ENCODE measurements at regions not wholly inside any gene's neighbourhood (a gene's known extent, or its start where the extent isn't known, plus 50 kb on each side); places are given as distances from the start of the nearest gene placed in this dataset.

GRCh38 chr2:62347563-62348270 lies 151.8 kb downstream of the B3GNT2 start:
- H3K4me3 ChIP-seq (ENCODE audit: low read length) = no peak overlapping the region
- H4K20me1 ChIP-seq (ENCODE audit: insufficient read depth) = no peaks in the 10 kb centered on the region
- no peaks in the 10 kb centered on the region for H3K9me3 ChIP-seq (ENCODE audit: low read length)
- TF ChIP-seq RAD21 (conservative IDR thresholded peaks at IDR 0.05) = no peak
- no peak for TF ChIP-seq SMC3 (conservative IDR thresholded peaks at IDR 0.05; ENCODE audit: poor library complexity)
- TF ChIP-seq MXI1 (conservative IDR thresholded peaks at IDR 0.05; ENCODE audit: poor library complexity, severe bottlenecking) = no peak
- TF ChIP-seq REST (IDR thresholded peaks at IDR 0.05; ENCODE audit: borderline replicate concordance) = no peak
- no peak for TF ChIP-seq EP300 (conservative IDR thresholded peaks at IDR 0.05; ENCODE audit: poor library complexity, severe bottlenecking)
- TF ChIP-seq TAF1 (IDR thresholded peaks at IDR 0.05; ENCODE audit: low read depth) = no peak
- no peaks in the 10 kb centered on the region for H3K9me2 ChIP-seq (ENCODE audit: insufficient read depth, low read length)
- no peaks in the 10 kb centered on the region for H3K79me2 ChIP-seq (replicated peaks; ENCODE audit: insufficient read depth, low read length)
- H3K4me2 ChIP-seq (ENCODE audit: low read length) = no peak overlapping the region
- H2AFZ ChIP-seq (ENCODE audit: low read depth, low read length) = no peak overlapping the region
- H3K36me3 ChIP-seq (ENCODE audit: insufficient read depth, low read length) = no peaks in the 10 kb centered on the region
- H3K27ac ChIP-seq (ENCODE audit: low read length) = no peak overlapping the region
- no peaks in the 10 kb centered on the region for H3K27me3 ChIP-seq (ENCODE audit: insufficient read depth, low read depth, low read length)
- H3F3A ChIP-seq (ENCODE audit: insufficient read depth, low read length, poor library complexity, severe bottlenecking) = no peaks in the 10 kb centered on the region
- H3K9ac ChIP-seq (ENCODE audit: low read length) = no peak overlapping the region

GRCh38 chr2:62344472-62344871 lies 148.6 kb downstream of the B3GNT2 start:
- no peak overlapping the region for H3K27ac ChIP-seq (ENCODE audit: low read length)
- no peaks in the 10 kb centered on the region for H3K9me2 ChIP-seq (ENCODE audit: insufficient read depth, low read length)
- H2AFZ ChIP-seq (ENCODE audit: low read depth, low read length) = no peak overlapping the region
- no peaks in the 10 kb centered on the region for H3K27me3 ChIP-seq (ENCODE audit: insufficient read depth, low read depth, low read length)
- H3K79me2 ChIP-seq (replicated peaks; ENCODE audit: insufficient read depth, low read length) = no peaks in the 10 kb centered on the region
- no peak overlapping the region for H3K4me2 ChIP-seq (ENCODE audit: low read length)
- H3K4me3 ChIP-seq (ENCODE audit: low read length) = no peak overlapping the region
- H3F3A ChIP-seq (ENCODE audit: insufficient read depth, low read length, poor library complexity, severe bottlenecking) = no peaks in the 10 kb centered on the region
- H3K36me3 ChIP-seq (ENCODE audit: insufficient read depth, low read length) = no peaks in the 10 kb centered on the region
- no peak for TF ChIP-seq CTCF (IDR thresholded peaks at IDR 0.05; ENCODE audit: poor library complexity, severe bottlenecking)
- no peak overlapping the region for H3K9ac ChIP-seq (ENCODE audit: low read length)
- no peaks in the 10 kb centered on the region for H3K9me3 ChIP-seq (ENCODE audit: low read length)
- H4K20me1 ChIP-seq (ENCODE audit: insufficient read depth) = no peaks in the 10 kb centered on the region

GRCh38 chr2:62343636-62344337 lies 147.9 kb downstream of the B3GNT2 start:
- Histone ChIP-seq H3K27ac (ENCODE audit: low read length) (no peak overlapping the region), H3K79me2 (replicated peaks; ENCODE audit: insufficient read depth, low read length) (no peaks in the 10 kb centered on the region), H4K20me1 (ENCODE audit: insufficient read depth) (no peaks in the 10 kb centered on the region), H3K4me3 (ENCODE audit: low read length) (no peak overlapping the region), H3K27me3 (ENCODE audit: insufficient read depth, low read depth, low read length) (no peaks in the 10 kb centered on the region), H3K9me2 (ENCODE audit: insufficient read depth, low read length) (no peaks in the 10 kb centered on the region), H3K9me3 (ENCODE audit: low read length) (no peaks in the 10 kb centered on the region), H3F3A (ENCODE audit: insufficient read depth, low read length, poor library complexity, severe bottlenecking) (no peaks in the 10 kb centered on the region), H2AFZ (ENCODE audit: low read depth, low read length) (no peak overlapping the region), H3K9ac (ENCODE audit: low read length) (no peak overlapping the region), H3K36me3 (ENCODE audit: insufficient read depth, low read length) (no peaks in the 10 kb centered on the region), H3K4me2 (ENCODE audit: low read length) (no peak overlapping the region)
- TF ChIP-seq EZH2 (IDR thresholded peaks at IDR 0.05; ENCODE audit: borderline replicate concordance, insufficient read depth, low read length, poor library complexity, severe bottlenecking) = no peak
